OCI-LY3 (cell line): ENCODE measurements at regions not wholly inside any gene's neighbourhood (a gene's known extent, or its start where the extent isn't known, plus 50 kb on each side); places are given as distances from the start of the nearest gene placed in this dataset.

Experiments
- EZH2phosphoT487 ChIP-seq: fragments of 200-600 bp; shearing (Covaris generic); IDR thresholded peaks from 2 replicates; pipeline ENCODE4 v1.6.1; 2018; ENCODE audit warnings: antibody characterized with exemption, mixed run types, low read depth
- TF ChIP-seq, protein P1 (sequence below): fragments of 200-600, 300-600 bp; sonication (generic); IDR thresholded peaks from 2 replicates; pipeline ENCODE4 v1.5.1; 2014; ENCODE audit warnings: antibody characterized with exemption, low read length, low read depth

DNA sequence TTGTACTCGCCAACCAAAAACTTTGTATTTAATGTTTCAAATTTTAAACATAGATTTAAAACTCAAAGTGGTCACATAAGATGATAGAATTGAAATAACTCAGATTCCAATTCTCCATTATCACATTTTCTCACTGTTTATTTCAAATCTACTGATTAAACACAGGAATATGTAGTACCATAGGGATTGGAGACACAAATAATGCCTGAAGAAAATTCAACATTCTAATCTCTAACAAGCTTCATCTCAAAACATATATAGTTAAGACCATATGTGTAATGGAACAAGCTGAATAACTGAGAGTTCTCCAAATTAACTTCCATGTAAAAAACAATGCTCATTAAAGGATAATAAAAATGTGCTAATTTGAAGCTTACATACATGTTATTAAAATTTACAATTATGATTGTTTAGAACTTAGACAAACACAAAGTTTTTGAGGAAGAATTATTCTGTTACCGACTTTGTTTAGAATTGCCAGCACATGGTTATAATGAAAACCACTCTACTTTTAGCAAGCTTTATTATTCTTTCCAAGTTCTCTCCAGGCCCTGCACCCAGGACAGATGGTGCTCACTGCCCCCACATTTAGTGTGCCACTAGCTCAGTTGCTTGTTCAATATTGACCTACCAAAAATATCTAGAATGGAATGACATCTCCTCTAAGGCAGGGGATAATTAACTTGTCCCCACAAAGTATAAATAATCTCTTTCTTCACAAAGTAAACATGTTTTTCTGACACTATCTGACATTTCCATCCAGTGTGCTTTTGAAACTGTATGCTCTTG, 467.2 kb downstream of the TTLL7 start:
- TF ChIP-seq, protein P1, sequence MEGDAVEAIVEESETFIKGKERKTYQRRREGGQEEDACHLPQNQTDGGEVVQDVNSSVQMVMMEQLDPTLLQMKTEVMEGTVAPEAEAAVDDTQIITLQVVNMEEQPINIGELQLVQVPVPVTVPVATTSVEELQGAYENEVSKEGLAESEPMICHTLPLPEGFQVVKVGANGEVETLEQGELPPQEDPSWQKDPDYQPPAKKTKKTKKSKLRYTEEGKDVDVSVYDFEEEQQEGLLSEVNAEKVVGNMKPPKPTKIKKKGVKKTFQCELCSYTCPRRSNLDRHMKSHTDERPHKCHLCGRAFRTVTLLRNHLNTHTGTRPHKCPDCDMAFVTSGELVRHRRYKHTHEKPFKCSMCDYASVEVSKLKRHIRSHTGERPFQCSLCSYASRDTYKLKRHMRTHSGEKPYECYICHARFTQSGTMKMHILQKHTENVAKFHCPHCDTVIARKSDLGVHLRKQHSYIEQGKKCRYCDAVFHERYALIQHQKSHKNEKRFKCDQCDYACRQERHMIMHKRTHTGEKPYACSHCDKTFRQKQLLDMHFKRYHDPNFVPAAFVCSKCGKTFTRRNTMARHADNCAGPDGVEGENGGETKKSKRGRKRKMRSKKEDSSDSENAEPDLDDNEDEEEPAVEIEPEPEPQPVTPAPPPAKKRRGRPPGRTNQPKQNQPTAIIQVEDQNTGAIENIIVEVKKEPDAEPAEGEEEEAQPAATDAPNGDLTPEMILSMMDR = no peak
- TF ChIP-seq EZH2phosphoT487 = no peak
